PC-3 (cell line): ENCODE measurements at regions not wholly inside any gene's neighbourhood (a gene's known extent, or its start where the extent isn't known, plus 50 kb on each side); places are given as distances from the start of the nearest gene placed in this dataset.

Experiments
- ATAC-seq: fragments of 200-7000 bp; cut with Tn5 transposase; 2 replicates; pipeline ENCODE4 v1.9.1; 2020; ENCODE audit warnings: mild to moderate bottlenecking, moderate library complexity
- BruUV-seq: library from RNA; stranded (reverse); fragments of 400-500 nt; replicated peaks from 2 replicates; lab custom pipeline; 2021; lab: Mats Ljungman, UMichigan
- CTCF ChIA-PET: fragments of 300-600 bp; sonication (Branson Sonifier 250); formaldehyde crosslinking; loops from one replicate; lab custom pipeline; 2022; ENCODE audit warnings: antibody characterized with exemption; lab: Charles Lee
- POLR2A ChIA-PET: fragments of 300-600 bp; sonication (Branson Sonifier 250); formaldehyde crosslinking; loops from one replicate; lab custom pipeline; 2022; ENCODE audit warnings: antibody characterized with exemption; ENCODE audit not compliant: unreplicated experiment; lab: Charles Lee
- DNase-seq: peaks from one replicate; pipeline ENCODE4 v3.0.0-alpha.2; 2015
- H2AFZ ChIP-seq: fragments of 300-600 bp; sonication (generic); 2 replicates; pipeline ENCODE4 v1.6.0; 2016; ENCODE audit warnings: antibody characterized with exemption, low read length
- H3F3A ChIP-seq: fragments of 300-600 bp; sonication (generic); one replicate; pipeline ENCODE4 v1.6.0; 2017; ENCODE audit warnings: antibody characterized with exemption, low read length, control low read depth, mild to moderate bottlenecking; ENCODE audit not compliant: unreplicated experiment
- H3K27ac ChIP-seq: fragments of 300-600 bp; sonication (generic); 2 replicates; pipeline ENCODE4 v1.5.1; 2016; ENCODE audit warnings: mild to moderate bottlenecking, low read length
- H3K27me3 ChIP-seq: fragments of 300-600 bp; sonication (generic); 2 replicates; pipeline ENCODE4 v1.6.1; 2016; ENCODE audit warnings: low read length, mixed read lengths
- H3K36me3 ChIP-seq: fragments of 300-600 bp; sonication (generic); 2 replicates; pipeline ENCODE4 v1.6.1; 2016; ENCODE audit warnings: low read depth, mixed run types, low read length, mixed read lengths
- H3K4me1 ChIP-seq: fragments of 300-600 bp; sonication (generic); 2 replicates; pipeline ENCODE4 v1.5.1; 2016; ENCODE audit warnings: low read length; ENCODE audit not compliant: insufficient read depth
- H3K4me2 ChIP-seq: fragments of 300-600 bp; sonication (generic); 2 replicates; pipeline ENCODE4 v1.6.0; 2016; ENCODE audit warnings: low read length
- H3K4me3 ChIP-seq: fragments of 300-600 bp; sonication (generic); 2 replicates; pipeline ENCODE4 v1.5.1; 2016; ENCODE audit warnings: mild to moderate bottlenecking, low read length, mixed read lengths
- H3K79me2 ChIP-seq: fragments of 300-600 bp; sonication (generic); 2 replicates; pipeline ENCODE4 v1.6.1; 2017; ENCODE audit warnings: low read length, mixed read lengths
- H3K9ac ChIP-seq: fragments of 300-600 bp; sonication (generic); 2 replicates; pipeline ENCODE4 v1.6.0; 2016; ENCODE audit warnings: mild to moderate bottlenecking, low read length
- H3K9me2 ChIP-seq: fragments of 300-600 bp; sonication (generic); replicated peaks from 2 replicates; pipeline ENCODE4 v1.6.1; 2016; ENCODE audit warnings: mixed run types, low read length, mixed read lengths
- H3K9me3 ChIP-seq: fragments of 300-600 bp; sonication (generic); 2 replicates; pipeline ENCODE4 v1.6.1; 2016; ENCODE audit warnings: low read length, mixed read lengths
- H4K20me1 ChIP-seq: fragments of 300-600 bp; sonication (generic); 2 replicates; pipeline ENCODE4 v1.6.1; 2016; ENCODE audit warnings: low read length, mixed read lengths
- EZH2 ChIP-seq: fragments of 300-600 bp; sonication (generic); IDR thresholded peaks from one replicate; pipeline ENCODE4 v1.6.1; 2017; ENCODE audit warnings: antibody characterized with exemption, mild to moderate bottlenecking, low read length; ENCODE audit not compliant: unreplicated experiment
- EZH2phosphoT487 ChIP-seq: fragments of 300-600 bp; sonication (generic); IDR thresholded peaks from 2 replicates; pipeline ENCODE4 v1.6.1; 2018; ENCODE audit warnings: mild to moderate bottlenecking, antibody characterized with exemption, low read length, borderline replicate concordance
- intact Hi-C: fragments of 100-400 bp; cut with micrococcal nuclease; formaldehyde crosslinking; loops from 2 replicates; pipeline ENCODE4 v1.9.0; 2023
- TF ChIP-seq, protein P1 (sequence below): fragments of 300-600 bp; sonication (generic); conservative IDR thresholded peaks from 2 replicates; pipeline ENCODE4 v1.5.1; 2017; ENCODE audit warnings: antibody characterized with exemption, low read depth, mild to moderate bottlenecking, low read length

DNA sequence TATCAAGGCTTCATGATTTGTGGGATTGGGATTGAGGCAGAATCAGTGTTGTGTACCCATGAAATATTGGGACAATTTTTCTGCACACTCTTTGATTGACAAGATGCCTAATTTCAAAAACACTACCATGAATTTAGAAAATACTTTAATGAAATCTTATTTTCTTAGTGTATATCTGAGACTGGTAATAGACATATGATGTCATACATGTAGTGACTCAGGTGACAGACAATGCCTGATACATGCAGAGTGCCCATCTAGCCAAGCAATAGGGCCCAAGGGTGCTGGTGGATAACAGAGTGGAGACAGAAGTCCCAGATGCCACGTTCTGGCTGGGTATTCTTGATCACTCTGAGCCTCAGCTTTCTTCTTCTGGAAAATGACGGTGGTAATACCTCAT is 279.6 kb upstream of the ARID1B start:
- no peak overlapping the region for H3K9ac ChIP-seq
- H3K4me2 ChIP-seq, result no peak overlapping the region
- no peak overlapping the region for H2AFZ ChIP-seq
- no peak for TF ChIP-seq EZH2
- no peak for TF ChIP-seq EZH2phosphoT487
- TF ChIP-seq, protein P1, sequence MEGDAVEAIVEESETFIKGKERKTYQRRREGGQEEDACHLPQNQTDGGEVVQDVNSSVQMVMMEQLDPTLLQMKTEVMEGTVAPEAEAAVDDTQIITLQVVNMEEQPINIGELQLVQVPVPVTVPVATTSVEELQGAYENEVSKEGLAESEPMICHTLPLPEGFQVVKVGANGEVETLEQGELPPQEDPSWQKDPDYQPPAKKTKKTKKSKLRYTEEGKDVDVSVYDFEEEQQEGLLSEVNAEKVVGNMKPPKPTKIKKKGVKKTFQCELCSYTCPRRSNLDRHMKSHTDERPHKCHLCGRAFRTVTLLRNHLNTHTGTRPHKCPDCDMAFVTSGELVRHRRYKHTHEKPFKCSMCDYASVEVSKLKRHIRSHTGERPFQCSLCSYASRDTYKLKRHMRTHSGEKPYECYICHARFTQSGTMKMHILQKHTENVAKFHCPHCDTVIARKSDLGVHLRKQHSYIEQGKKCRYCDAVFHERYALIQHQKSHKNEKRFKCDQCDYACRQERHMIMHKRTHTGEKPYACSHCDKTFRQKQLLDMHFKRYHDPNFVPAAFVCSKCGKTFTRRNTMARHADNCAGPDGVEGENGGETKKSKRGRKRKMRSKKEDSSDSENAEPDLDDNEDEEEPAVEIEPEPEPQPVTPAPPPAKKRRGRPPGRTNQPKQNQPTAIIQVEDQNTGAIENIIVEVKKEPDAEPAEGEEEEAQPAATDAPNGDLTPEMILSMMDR, result no peak
- CTCF ChIA-PET, result no interaction called here
- no peaks in the 10 kb centered on the region for H3K9me2 ChIP-seq
- no peaks in the 10 kb centered on the region for H3K36me3 ChIP-seq
- no peaks in the 10 kb centered on the region; the same call in 1 of the 2 replicates for H3K27me3 ChIP-seq
- H3F3A ChIP-seq, result no peaks in the 10 kb centered on the region
- intact Hi-C loops, result no loop called here
- H4K20me1 ChIP-seq, result no peaks in the 10 kb centered on the region
- POLR2A ChIA-PET, result no interaction called here
- no peak overlapping the region for H3K4me3 ChIP-seq
- H3K9me3 ChIP-seq, result no peaks in the 10 kb centered on the region
- DNase-seq, result no peak
- no peaks in the 10 kb centered on the region for H3K79me2 ChIP-seq
- H3K4me1 ChIP-seq, result no peaks in the 10 kb centered on the region
- H3K27ac ChIP-seq, result no peak overlapping the region
- BruUV-seq, result no TSS peak
- ATAC-seq, result no peak

DNA sequence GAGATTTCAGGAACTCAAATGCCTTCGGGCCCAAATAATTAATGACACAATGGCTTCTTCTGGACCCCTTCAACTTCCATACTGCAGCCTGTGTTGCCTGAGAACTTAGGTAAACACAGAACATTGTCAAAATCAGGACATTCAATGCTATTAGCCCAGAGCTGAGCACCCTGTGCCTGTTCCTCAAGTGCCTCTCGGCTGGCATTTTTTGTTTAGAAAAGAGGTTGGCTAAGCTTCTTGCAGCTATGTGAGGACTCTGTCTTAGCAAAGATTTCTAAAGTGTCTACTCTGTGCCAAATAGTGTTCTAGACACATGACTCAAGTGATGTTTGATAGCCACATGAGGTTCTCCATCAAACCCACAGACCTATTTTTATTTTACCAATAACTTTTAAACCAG is 289.3 kb upstream of the ARID1B start:
- Histone ChIP-seq H3K79me2 (no peaks in the 10 kb centered on the region), H3K4me3 (no peak overlapping the region), H3K27ac (no peak overlapping the region), H3K4me1 (no peaks in the 10 kb centered on the region), H3K9me2 (no peaks in the 10 kb centered on the region), H3K4me2 (no peak overlapping the region), H3K27me3 (no peaks in the 10 kb centered on the region), H2AFZ (no peak overlapping the region), H3K9ac (no peak overlapping the region), H3K36me3 (no peaks in the 10 kb centered on the region), H3K9me3 (no peaks in the 10 kb centered on the region), H4K20me1 (no peaks in the 10 kb centered on the region), H3F3A (no peaks in the 10 kb centered on the region)
- DNase-seq, result no peak
- no peak for ATAC-seq
- ChIA-PET POLR2A (no interaction called here), CTCF (no interaction called here)
- BruUV-seq, result no TSS peak
- no peak for TF ChIP-seq EZH2
- TF ChIP-seq, protein P1, result no peak
- TF ChIP-seq EZH2phosphoT487, result no peak
- intact Hi-C loops, result no loop called here

DNA sequence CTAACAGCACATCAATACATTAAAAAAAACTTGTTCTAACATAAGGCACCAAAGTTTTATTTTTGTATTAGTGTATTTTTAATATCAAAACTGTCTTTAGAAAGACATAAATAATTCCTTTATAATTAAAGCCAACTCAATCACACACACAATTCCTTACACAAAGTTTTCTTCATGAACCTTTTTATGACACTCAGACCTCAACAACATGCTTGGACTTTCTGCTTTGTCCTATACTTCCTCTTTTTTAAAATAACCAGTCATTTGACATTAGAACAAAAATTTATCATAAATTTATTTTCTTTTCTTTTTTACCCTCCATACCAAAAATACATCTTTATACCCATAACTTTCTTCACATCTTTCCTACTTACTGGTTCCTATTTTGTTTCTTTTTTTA is 292.0 kb upstream of the ARID1B start:
- DNase-seq, result no peak
- no TSS peak for BruUV-seq
- Histone ChIP-seq H3K9me2 (no peaks in the 10 kb centered on the region), H3K79me2 (no peaks in the 10 kb centered on the region), H3K9me3 (no peaks in the 10 kb centered on the region), H3K4me1 (no peaks in the 10 kb centered on the region), H3K27me3 (no peaks in the 10 kb centered on the region), H3F3A (no peaks in the 10 kb centered on the region), H3K4me3 (no peak overlapping the region), H3K36me3 (no peaks in the 10 kb centered on the region), H3K27ac (no peak overlapping the region), H3K4me2 (no peak overlapping the region), H3K9ac (no peak overlapping the region), H2AFZ (no peak overlapping the region), H4K20me1 (no peaks in the 10 kb centered on the region)
- ATAC-seq, result no peak
- TF ChIP-seq EZH2phosphoT487 (no peak), EZH2 (no peak)
- TF ChIP-seq, protein P1, result no peak
- ChIA-PET CTCF (no interaction called here), POLR2A (no interaction called here)
- intact Hi-C loops, result no loop called here
